A673 (cell line): ENCODE measurements at regions not wholly inside any gene's neighbourhood (a gene's known extent, or its start where the extent isn't known, plus 50 kb on each side); places are given as distances from the start of the nearest gene placed in this dataset.

ENCODE experiments used
- BruUV-seq: library from RNA; stranded (reverse); fragments of 400-500 nt; replicated peaks from 2 replicates; lab custom pipeline; 2021; lab: Mats Ljungman, UMichigan
- CTCF ChIA-PET: fragments of 300-600 bp; sonication (Branson Sonifier 250); formaldehyde crosslinking; loops from one replicate; lab custom pipeline; 2022; ENCODE audit warnings: antibody characterized with exemption; lab: Charles Lee
- POLR2A ChIA-PET: fragments of 300-600 bp; sonication (Branson Sonifier 250); formaldehyde crosslinking; loops from one replicate; lab custom pipeline; 2022; ENCODE audit warnings: antibody characterized with exemption; ENCODE audit not compliant: low non-redundant PET; lab: Charles Lee
- DNase-seq: peaks from one replicate; pipeline ENCODE4 v3.0.0-alpha.2; 2015; ENCODE audit warnings: low spot score
- H3K27ac ChIP-seq: fragments of 200-600 bp; sonication (generic); 2 replicates; pipeline ENCODE4 v1.5.1; 2016; ENCODE audit warnings: mixed run types, low read depth, mild to moderate bottlenecking, mixed read lengths, antibody characterized with exemption, low read length; ENCODE audit not compliant: poor library complexity, severe bottlenecking
- H3K27me3 ChIP-seq: fragments of 200-600 bp; sonication (generic); replicated peaks from 2 replicates; pipeline ENCODE4 v1.6.1; 2017; ENCODE audit warnings: mixed run types, low read depth, mild to moderate bottlenecking, mixed read lengths, antibody characterized with exemption, low read length; ENCODE audit not compliant: insufficient read depth, poor library complexity
- H3K36me3 ChIP-seq: fragments of 200-600 bp; sonication (generic); 2 replicates; pipeline ENCODE4 v1.6.1; 2016; ENCODE audit warnings: mixed run types, mild to moderate bottlenecking, mixed read lengths, antibody characterized with exemption, low read length; ENCODE audit not compliant: insufficient read depth, poor library complexity, severe bottlenecking
- H3K4me1 ChIP-seq: fragments of 200-600 bp; sonication (generic); 2 replicates; pipeline ENCODE4 v1.6.1; 2017; ENCODE audit warnings: mixed run types, mild to moderate bottlenecking, mixed read lengths, antibody characterized with exemption, low read length; ENCODE audit not compliant: insufficient read depth, poor library complexity, severe bottlenecking
- H3K4me3 ChIP-seq: fragments of 200-600 bp; sonication (generic); 2 replicates; pipeline ENCODE4 v1.5.1; 2016; ENCODE audit warnings: low read depth, mixed run types, mild to moderate bottlenecking, mixed read lengths, low read length; ENCODE audit not compliant: poor library complexity, severe bottlenecking
- H3K9me3 ChIP-seq: fragments of 200-600 bp; sonication (generic); 2 replicates; pipeline ENCODE4 v1.6.1; 2016; ENCODE audit warnings: mixed run types, low read depth, mild to moderate bottlenecking, mixed read lengths, antibody characterized with exemption, low read length; ENCODE audit not compliant: poor library complexity, severe bottlenecking
- CTCF ChIP-seq: fragments of 300-800, 200-600 bp; sonication (generic); conservative IDR thresholded peaks from 2 replicates; pipeline ENCODE4 v1.5.1; 2017; ENCODE audit warnings: low read depth, mild to moderate bottlenecking, antibody characterized with exemption, low read length, moderate library complexity, mixed read lengths
- EZH2 ChIP-seq: fragments of 200-600 bp; sonication (generic); IDR thresholded peaks from 2 replicates; pipeline ENCODE4 v1.6.1; 2017; ENCODE audit warnings: borderline replicate concordance, low read depth, mild to moderate bottlenecking, mixed read lengths, antibody characterized with exemption, low read length; ENCODE audit not compliant: poor library complexity, severe bottlenecking
- intact Hi-C: fragments of 100-400 bp; cut with micrococcal nuclease; formaldehyde crosslinking; loops from one replicate; pipeline ENCODE4 v1.10.0; 2022; ENCODE audit not compliant: unreplicated experiment

- no TSS peak for BruUV-seq
- H3K4me3 ChIP-seq = no peak overlapping the region
- intact Hi-C loops = no loop called here
- H3K36me3 ChIP-seq = no peaks in the 10 kb centered on the region
- peak; percentile 52 for DNase-seq
- TF ChIP-seq CTCF (peak; percentile 64), EZH2 (no peak)
- H3K4me1 ChIP-seq = no peaks in the 10 kb centered on the region
- H3K9me3 ChIP-seq = no peaks in the 10 kb centered on the region
- ChIA-PET CTCF (no interaction called here), POLR2A (no interaction called here)
- no peak overlapping the region for H3K27ac ChIP-seq
- H3K27me3 ChIP-seq = peaks cover 42% of the 10 kb centered on the region
These were observed 400.3 kb upstream of the ADARB2 start for GRCh38 chr10:2137549-2138174.

GRCh38 chr10:2130705-2131305, 393.5 kb upstream of the ADARB2 start:
- ChIA-PET CTCF (no interaction called here), POLR2A (no interaction called here)
- TF ChIP-seq EZH2 (no peak), CTCF (no peak)
- Histone ChIP-seq H3K4me3 (no peak overlapping the region), H3K27me3 (peaks cover 55% of the 10 kb centered on the region), H3K27ac (no peak overlapping the region), H3K4me1 (no peaks in the 10 kb centered on the region), H3K9me3 (no peaks in the 10 kb centered on the region), H3K36me3 (no peaks in the 10 kb centered on the region)
- DNase-seq = no peak
- BruUV-seq = no TSS peak
- intact Hi-C loops = no loop called here

- no peak for DNase-seq
- CTCF ChIA-PET = no interaction called here
These were observed 391.7 kb upstream of the ADARB2 start for GRCh38 chr10:2128991-2129390.

More at GRCh38 chr10:2128991-2129390, 391.7 kb upstream of the ADARB2 start:
- no TSS peak for BruUV-seq
- H3K9me3 ChIP-seq = no peaks in the 10 kb centered on the region
- no peaks in the 10 kb centered on the region for H3K4me1 ChIP-seq
- H3K4me3 ChIP-seq = no peak overlapping the region
- H3K27me3 ChIP-seq = peaks cover 68% of the 10 kb centered on the region
- H3K36me3 ChIP-seq = no peaks in the 10 kb centered on the region
- POLR2A ChIA-PET = no interaction called here
- TF ChIP-seq CTCF (no peak), EZH2 (no peak)
- intact Hi-C loops = no loop called here
- no peak overlapping the region for H3K27ac ChIP-seq
